ENCODE measurements at regions not wholly inside any gene's neighbourhood (a gene's known extent, or its start where the extent isn't known, plus 50 kb on each side); places are given as distances from the start of the nearest gene placed in this dataset.

DNA sequence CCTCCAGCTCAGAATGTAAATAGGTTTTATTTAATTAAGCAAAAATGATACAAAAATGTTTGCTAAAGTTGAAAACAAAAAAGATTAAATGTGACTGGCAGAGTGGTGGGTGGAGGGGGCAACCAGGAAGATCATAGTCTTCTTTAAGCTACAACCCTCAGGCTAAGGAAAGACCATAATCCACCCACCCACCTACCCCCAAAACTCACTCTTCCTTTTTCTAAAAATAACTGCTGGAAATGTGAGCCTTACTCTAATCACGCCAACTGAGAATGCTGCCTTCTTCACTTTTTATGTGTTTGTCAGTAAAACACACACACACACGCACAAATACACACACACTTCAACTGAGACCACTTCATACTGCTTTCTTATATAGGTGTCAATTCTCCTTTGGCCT lies 230.0 kb upstream of the EGLN3 start:
- TF ChIP-seq, protein P1, sequence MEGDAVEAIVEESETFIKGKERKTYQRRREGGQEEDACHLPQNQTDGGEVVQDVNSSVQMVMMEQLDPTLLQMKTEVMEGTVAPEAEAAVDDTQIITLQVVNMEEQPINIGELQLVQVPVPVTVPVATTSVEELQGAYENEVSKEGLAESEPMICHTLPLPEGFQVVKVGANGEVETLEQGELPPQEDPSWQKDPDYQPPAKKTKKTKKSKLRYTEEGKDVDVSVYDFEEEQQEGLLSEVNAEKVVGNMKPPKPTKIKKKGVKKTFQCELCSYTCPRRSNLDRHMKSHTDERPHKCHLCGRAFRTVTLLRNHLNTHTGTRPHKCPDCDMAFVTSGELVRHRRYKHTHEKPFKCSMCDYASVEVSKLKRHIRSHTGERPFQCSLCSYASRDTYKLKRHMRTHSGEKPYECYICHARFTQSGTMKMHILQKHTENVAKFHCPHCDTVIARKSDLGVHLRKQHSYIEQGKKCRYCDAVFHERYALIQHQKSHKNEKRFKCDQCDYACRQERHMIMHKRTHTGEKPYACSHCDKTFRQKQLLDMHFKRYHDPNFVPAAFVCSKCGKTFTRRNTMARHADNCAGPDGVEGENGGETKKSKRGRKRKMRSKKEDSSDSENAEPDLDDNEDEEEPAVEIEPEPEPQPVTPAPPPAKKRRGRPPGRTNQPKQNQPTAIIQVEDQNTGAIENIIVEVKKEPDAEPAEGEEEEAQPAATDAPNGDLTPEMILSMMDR (IDR thresholded peaks at IDR 0.05; ENCODE audit: low read depth, low read length), result no peak
- DNase-seq (ENCODE audit: extremely low read depth, low read depth), result no peak

- TF ChIP-seq, protein P1 (IDR thresholded peaks at IDR 0.05; ENCODE audit: low read depth, low read length), result no peak
- DNase-seq (ENCODE audit: extremely low read depth, low read depth), result no peak
Measured at GRCh38 chr14:34180434-34180833, 229.6 kb upstream of the EGLN3 start.

DNA sequence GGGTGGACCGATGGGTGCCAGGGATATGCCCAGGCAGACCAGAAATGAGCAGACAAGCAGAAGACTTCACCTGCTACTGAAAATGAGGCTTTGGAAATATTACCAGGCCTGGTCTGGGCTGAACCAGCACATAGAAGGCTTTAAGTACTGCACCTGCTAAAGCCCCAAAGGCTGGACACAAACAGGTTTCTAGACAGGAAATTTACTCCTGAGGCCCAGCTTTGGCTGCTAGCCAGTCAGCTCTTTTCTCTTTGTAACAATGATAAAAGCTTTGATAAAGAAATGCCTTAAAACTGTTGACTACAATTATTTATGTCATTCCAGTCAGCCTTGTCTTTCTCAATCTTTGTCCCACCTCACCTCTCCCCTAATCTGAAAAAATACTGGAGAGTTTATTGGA lies 228.9 kb upstream of the EGLN3 start:
- no peak for DNase-seq (ENCODE audit: extremely low read depth, low read depth)
- TF ChIP-seq, protein P1 (IDR thresholded peaks at IDR 0.05; ENCODE audit: low read depth, low read length), result no peak

- TF ChIP-seq, protein P1 (IDR thresholded peaks at IDR 0.05; ENCODE audit: low read depth, low read length), result no peak
- no peak for DNase-seq (ENCODE audit: extremely low read depth, low read depth)
Measured at GRCh38 chr14:34177466-34177865, 226.6 kb upstream of the EGLN3 start.

DNA sequence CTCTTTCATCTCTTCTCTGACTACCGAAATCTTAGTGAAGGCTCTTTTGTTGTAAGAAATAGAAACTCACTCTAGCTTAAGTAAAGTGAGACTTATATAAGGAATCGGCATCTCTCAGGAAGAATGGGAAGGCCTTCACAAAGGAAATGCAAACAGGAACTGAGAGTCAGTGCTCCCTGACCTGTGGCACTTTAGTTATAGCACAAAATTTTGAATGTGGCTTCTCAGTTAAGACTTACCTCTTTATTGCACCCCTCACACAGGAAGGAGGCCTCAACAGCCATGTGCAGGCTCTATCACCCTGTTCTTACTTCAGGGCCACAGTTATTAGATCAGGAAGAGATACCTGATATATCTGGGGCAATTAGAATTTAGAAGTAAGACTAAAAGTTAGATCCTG lies 224.7 kb upstream of the EGLN3 start:
- DNase-seq (ENCODE audit: extremely low read depth, low read depth), result no peak

GRCh38 chr14:34174973-34175372 lies 224.1 kb upstream of the EGLN3 start:
- TF ChIP-seq, protein P1 (IDR thresholded peaks at IDR 0.05; ENCODE audit: low read depth, low read length), result no peak
- DNase-seq (ENCODE audit: extremely low read depth, low read depth), result no peak

More for the DNA sequence above, 224.7 kb upstream of the EGLN3 start:
- TF ChIP-seq, protein P1 (IDR thresholded peaks at IDR 0.05; ENCODE audit: low read depth, low read length), result no peak

GRCh38 chr14:34173916-34174315 lies 223.0 kb upstream of the EGLN3 start:
- TF ChIP-seq, protein P1 (IDR thresholded peaks at IDR 0.05; ENCODE audit: low read depth, low read length), result no peak
- DNase-seq (ENCODE audit: extremely low read depth, low read depth), result no peak
